ENCODE measurements at regions not wholly inside any gene's neighbourhood (a gene's known extent, or its start where the extent isn't known, plus 50 kb on each side); places are given as distances from the start of the nearest gene placed in this dataset.

- no peaks in the 10 kb centered on the region for H4K20me1 ChIP-seq (replicated peaks; ENCODE audit: control insufficient read depth, extremely low read depth, insufficient read depth, low read length)
- no peak overlapping the region for H3K27ac ChIP-seq (ENCODE audit: insufficient read depth, low read depth, low read length)
- POLR2A ChIA-PET = no interaction called here
- no peak overlapping the region for H3K9ac ChIP-seq (replicated peaks; ENCODE audit: extremely low read depth, insufficient read depth, low read length)
- H3K9me1 ChIP-seq (replicated peaks; ENCODE audit: control insufficient read depth, extremely low read depth, insufficient read depth, low read length) = no peaks in the 10 kb centered on the region
- TF ChIP-seq POLR2A (IDR thresholded peaks at IDR 0.05; ENCODE audit: low read depth, low read length) (no peak), FOS (IDR thresholded peaks at IDR 0.05; ENCODE audit: borderline replicate concordance, insufficient read depth, low read length) (no peak), GATA2 (IDR thresholded peaks at IDR 0.05; ENCODE audit: insufficient read depth, insufficient read length, low read depth, low read length) (no peak), JUN (IDR thresholded peaks at IDR 0.05; ENCODE audit: borderline replicate concordance, insufficient read depth, insufficient read length, low read depth) (no peak), MAX (IDR thresholded peaks at IDR 0.05; ENCODE audit: insufficient read depth, insufficient read length) (no peak), POLR2AphosphoS5 (IDR thresholded peaks at IDR 0.05; ENCODE audit: insufficient read depth, low read depth, low read length) (no peak), EZH2 (IDR thresholded peaks at IDR 0.05; ENCODE audit: borderline replicate concordance, low read depth, low read length, severe bottlenecking) (no peak), MYC (IDR thresholded peaks at IDR 0.05; ENCODE audit: low read depth, low read length) (no peak)
- TF ChIP-seq, protein P1, sequence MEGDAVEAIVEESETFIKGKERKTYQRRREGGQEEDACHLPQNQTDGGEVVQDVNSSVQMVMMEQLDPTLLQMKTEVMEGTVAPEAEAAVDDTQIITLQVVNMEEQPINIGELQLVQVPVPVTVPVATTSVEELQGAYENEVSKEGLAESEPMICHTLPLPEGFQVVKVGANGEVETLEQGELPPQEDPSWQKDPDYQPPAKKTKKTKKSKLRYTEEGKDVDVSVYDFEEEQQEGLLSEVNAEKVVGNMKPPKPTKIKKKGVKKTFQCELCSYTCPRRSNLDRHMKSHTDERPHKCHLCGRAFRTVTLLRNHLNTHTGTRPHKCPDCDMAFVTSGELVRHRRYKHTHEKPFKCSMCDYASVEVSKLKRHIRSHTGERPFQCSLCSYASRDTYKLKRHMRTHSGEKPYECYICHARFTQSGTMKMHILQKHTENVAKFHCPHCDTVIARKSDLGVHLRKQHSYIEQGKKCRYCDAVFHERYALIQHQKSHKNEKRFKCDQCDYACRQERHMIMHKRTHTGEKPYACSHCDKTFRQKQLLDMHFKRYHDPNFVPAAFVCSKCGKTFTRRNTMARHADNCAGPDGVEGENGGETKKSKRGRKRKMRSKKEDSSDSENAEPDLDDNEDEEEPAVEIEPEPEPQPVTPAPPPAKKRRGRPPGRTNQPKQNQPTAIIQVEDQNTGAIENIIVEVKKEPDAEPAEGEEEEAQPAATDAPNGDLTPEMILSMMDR (IDR thresholded peaks at IDR 0.05; ENCODE audit: extremely low read depth in 1 of 2, insufficient read depth in 1 of 2, low read depth in 1 of 2, low read length in 2 of 2) = no peak
- dilution Hi-C loops (cut with MboI; ENCODE audit: extremely low pct_ligation_motif_present, low sequenced_read_pairs) = no loop called here
- no TSS peak for BruUV-seq (replicated peaks)
- H3K9me3 ChIP-seq (replicated peaks; ENCODE audit: control insufficient read depth, insufficient read depth, low read length) = no peaks in the 10 kb centered on the region
- no peaks in the 10 kb centered on the region for H3K4me1 ChIP-seq (ENCODE audit: control insufficient read depth, extremely low read depth, insufficient read depth, low read length)
- no peaks in the 10 kb centered on the region for H3K79me2 ChIP-seq (ENCODE audit: control insufficient read depth, insufficient read depth, low read length)
- H3K4me2 ChIP-seq (ENCODE audit: insufficient read depth, low read length) = no peak overlapping the region
- no peak overlapping the region for H2AFZ ChIP-seq (ENCODE audit: low read depth, low read length)
- FAIRE-seq (no peak), DNase-seq (ENCODE audit: low read depth, low spot score) (no peak)
- no peak overlapping the region for H3K4me3 ChIP-seq (replicated peaks in 1 of 3; ENCODE audit: insufficient read depth in 1 of 3, low read depth in 1 of 3, low read length in 3 of 3)
- intact Hi-C loops (cut with micrococcal nuclease) = no loop called here
- H3K36me3 ChIP-seq (ENCODE audit: control insufficient read depth in 2 of 2, extremely low read depth in 1 of 2, insufficient read depth in 2 of 2, low read length in 2 of 2) = no peaks in the 10 kb centered on the region
- CTCF ChIA-PET = no interaction called here
- H3K27me3 ChIP-seq (ENCODE audit: control insufficient read depth in 2 of 2, insufficient read depth in 2 of 2, low read length in 2 of 2) = no peaks in the 10 kb centered on the region
Measured at GRCh38 chr4:19063662-19064061, 1042.1 kb upstream of the LCORL start.

Measured in endothelial cell of umbilical vein (primary cell).